Right forelimb (tissue), 1 donor: ENCODE measurements at regions not wholly inside any gene's neighbourhood (a gene's known extent, or its start where the extent isn't known, plus 50 kb on each side); places are given as distances from the start of the nearest gene placed in this dataset.
"Not testable (repeated sequence)": the region's sequence is repeated elsewhere in the genome, so short reads cannot be mapped to it uniquely, and the experiment has no call there.

Source experiments
- DNase-seq: peaks from one replicate; pipeline ENCODE4 v3.0.0-alpha.2; 2018

- DNase-seq, result no peak
Measured at GRCh38 chr2:17184512-17184911, 333.7 kb downstream of the RAD51AP2 start.

GRCh38 chr2:17182399-17182798 is 335.8 kb downstream of the RAD51AP2 start:
- no peak for DNase-seq

GRCh38 chr2:17181051-17181752 is 337.0 kb downstream of the RAD51AP2 start:
- no peak for DNase-seq

GRCh38 chr2:17179145-17179808 is 339.0 kb downstream of the RAD51AP2 start:
- DNase-seq, result no peak

GRCh38 chr2:17177088-17177487 is 341.2 kb downstream of the RAD51AP2 start:
- no peak for DNase-seq

GRCh38 chr2:17171446-17172049 is 346.7 kb downstream of the RAD51AP2 start:
- DNase-seq, result no peak

- DNase-seq, result no peak
Measured at GRCh38 chr2:17166506-17166905, 351.7 kb downstream of the RAD51AP2 start.

DNA sequence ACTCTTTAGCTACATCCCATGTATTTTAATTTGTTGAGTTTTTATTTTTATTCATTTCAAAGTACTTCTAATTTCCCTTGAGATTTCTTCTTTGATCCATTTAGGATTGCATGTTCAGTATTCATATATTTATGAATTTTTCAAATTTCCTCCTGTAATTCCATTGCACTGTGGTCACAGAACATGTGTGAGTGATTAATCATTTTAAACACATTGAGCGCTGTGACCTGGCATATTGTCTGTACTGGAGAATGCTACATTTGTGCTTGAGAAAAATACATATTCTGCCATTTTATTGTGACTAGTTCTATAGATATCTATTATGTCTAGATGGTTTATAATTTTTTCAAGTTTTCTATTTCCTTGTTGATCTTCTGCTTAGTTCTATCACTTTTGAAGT is 353.7 kb downstream of the RAD51AP2 start:
- DNase-seq, result no peak

- no peak for DNase-seq
Measured at GRCh38 chr2:17163638-17164037, 354.6 kb downstream of the RAD51AP2 start.

DNA sequence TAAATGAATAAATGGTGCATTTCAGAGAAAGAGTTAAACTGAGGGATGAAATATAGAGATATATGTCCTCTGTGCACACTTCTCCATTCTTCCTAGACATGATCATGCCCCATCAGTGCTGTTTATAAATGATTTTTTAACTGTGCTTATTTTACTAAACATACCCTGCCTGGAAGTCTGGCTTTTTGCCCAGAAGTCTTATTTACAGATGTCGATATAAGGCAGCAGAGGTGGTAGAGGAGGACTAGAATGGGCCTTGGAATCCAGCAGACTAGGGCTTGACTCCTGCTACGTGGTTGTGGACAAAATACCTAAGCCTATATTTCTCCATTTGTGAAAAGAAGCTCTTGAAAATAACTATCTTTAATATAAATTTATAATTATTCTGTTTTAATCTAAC is 355.5 kb downstream of the RAD51AP2 start:
- no peak for DNase-seq

DNA sequence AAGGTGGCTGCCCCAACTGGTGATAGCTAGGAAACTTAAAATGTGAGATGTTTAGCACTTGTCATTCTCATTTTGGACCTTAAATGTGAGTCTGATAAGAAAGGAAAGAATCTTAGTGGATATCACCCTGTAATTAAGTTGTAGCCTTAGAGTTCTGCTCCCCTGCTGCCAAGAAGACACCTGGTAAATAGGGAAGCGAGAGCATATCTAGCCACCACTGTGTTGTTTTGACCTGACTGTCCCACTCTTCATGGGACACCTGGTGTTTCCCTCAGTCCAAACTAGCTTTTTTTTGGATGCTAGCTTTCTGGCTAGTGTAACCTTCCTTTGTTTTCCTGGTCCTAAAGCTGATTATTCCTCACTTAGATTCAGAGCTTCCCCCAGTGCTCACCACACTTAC is 357.6 kb downstream of the RAD51AP2 start:
- no peak for DNase-seq

DNA sequence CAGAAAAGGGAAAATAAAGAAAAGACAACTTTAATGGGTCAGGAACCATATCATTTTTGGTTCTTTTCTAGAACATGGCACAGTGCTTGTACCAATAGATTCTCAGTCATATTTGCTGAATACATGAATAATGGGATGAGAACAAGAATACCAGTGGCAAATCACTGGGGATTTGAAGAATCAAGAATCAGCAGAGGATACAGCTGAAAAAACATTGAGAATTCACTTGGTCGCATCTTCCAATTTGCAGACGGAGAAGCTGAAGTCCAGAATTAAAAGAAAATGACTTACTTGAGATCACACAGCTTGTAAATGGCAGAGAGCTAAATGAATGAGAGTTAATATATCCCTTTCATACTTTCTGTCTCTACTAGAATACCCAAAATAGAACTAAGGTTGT is 362.2 kb downstream of the RAD51AP2 start:
- no peak for DNase-seq

GRCh38 chr2:17149945-17150344 is 368.3 kb downstream of the RAD51AP2 start:
- no peak for DNase-seq

DNA sequence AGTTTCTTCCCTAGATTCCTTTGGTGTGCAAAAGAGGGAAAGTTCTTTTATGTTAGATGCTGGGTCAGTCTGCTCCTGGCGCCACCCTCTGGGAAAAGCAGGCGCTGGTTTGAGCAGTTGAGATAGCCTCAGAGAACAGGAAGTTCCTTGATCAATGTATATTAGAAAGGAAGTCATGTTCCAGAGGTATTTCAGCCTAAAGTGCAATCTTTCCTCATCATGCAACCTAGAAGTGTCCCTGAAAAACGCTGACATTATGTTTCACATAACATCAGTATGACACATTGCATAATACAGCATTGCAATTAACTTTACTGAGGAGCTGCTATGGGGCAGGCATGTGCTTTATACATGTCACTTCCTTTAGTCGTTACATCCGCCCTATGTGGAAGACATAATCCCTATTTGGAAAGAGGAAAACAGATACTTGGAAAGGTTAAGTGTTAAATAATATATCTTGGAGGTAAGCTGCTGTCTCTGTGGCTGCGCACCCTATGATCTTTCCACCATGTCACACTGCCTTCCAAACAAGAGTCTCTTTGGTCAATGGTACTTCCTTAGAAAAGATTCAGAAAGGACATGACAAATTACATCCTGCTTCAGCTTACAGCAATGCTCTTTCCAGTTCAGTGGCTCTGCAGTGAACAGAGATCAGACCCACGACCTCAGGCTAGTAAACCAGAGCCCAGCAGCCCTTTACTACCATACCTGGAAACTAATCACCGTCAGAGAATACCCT is 369.7 kb downstream of the RAD51AP2 start:
- no peak for DNase-seq

DNA sequence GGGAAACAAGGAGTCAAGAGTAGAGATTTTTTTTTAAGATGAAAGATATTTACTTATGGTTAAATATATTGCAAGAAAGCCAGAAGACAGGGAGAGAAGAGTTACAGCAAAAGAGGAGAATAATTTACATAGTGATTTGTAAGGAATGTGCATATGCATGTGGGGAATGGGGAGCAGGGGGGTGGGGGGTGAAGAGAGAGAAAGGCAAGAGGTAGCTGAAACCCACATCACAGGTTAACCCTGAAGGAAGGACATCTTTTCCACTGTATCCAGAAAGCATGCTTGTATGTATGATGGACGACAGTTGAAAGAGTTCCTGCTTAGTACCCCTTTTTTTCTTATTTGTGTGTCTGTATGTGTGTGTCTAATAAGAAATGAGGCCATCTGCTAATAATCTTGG is 371.9 kb downstream of the RAD51AP2 start:
- no peak for DNase-seq

DNA sequence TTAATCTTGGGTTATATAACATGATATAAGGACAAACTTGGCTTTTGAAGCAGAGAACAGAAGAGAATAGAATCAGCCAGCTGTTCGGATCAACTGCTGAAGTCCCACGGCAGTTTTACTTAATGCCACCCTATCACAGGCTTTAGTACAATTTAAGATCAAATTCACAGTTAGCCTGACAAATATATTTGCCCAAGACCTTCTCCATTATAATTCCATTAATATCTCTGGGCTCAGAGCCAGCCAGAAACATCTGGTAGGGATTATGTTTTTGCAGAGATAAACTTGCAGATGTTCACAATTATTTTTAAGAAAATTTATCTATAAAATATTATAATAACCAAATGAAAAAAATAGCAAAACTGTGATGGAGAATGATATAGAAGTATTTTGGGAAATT is 381.4 kb downstream of the RAD51AP2 start:
- DNase-seq, result no peak

DNA sequence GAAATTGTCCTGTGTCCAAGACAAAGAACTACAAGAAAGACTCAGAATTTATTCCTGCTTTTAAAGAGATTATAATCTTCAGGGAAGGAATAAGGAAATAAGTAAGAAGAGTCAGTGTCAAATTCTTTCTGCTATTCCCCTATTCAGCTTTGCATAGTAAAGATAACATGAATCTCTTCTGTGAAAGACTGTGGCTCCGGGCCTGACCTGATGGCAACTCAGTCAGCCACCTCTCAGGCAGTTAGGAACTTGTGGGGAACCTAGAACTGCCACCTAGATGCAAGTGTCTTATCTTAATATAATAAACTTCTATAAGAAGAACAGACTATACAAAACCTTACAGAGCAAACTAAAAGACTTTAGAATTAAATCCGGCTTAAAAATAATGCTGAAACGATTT is 382.0 kb downstream of the RAD51AP2 start:
- DNase-seq, result no peak

GRCh38 chr2:17135619-17136018 is 382.6 kb downstream of the RAD51AP2 start:
- no peak for DNase-seq

- no peak for DNase-seq
Measured at GRCh38 chr2:17133052-17133671, 385.1 kb downstream of the RAD51AP2 start.

- not testable (repeated sequence) for DNase-seq
Measured at GRCh38 chr2:17130627-17131026, 387.6 kb downstream of the RAD51AP2 start.

DNA sequence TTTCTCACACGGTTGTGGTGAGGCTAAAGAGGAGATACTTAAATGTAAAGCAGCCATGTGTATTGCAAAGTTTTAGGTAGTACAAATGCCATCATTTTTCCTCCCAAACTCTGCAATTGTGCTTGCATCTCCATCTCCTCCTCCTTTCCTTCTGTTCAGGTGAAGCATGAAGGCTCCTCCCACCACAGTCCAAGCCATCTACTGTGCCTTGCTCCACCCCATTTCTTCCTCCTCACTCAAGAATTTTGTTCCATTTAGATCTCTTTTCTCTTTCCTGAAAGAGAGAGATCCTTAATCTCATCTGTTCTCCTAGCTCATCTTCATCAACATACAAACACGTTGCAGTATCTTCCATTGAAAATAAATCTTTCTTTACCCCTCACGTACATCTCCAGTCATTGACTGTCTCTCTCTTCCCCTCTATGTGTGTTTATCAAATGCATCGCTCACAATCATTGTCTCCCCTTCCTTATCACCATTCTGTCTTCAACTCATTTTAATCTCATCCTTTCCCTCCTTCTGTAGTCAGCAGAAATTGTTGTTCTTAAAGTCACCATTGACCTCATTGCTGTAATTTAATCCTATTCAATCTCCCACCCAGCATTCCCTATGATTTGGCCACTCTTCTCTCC is 392.1 kb downstream of the RAD51AP2 start:
- DNase-seq, result no peak

GRCh38 chr2:17124575-17125318 is 393.5 kb downstream of the RAD51AP2 start:
- DNase-seq, result no peak
